Left cardiac atrium (tissue), 4 donors: ENCODE measurements at regions not wholly inside any gene's neighbourhood (a gene's known extent, or its start where the extent isn't known, plus 50 kb on each side); places are given as distances from the start of the nearest gene placed in this dataset.

Source experiments
- ATAC-seq, 2 donors: fragments of 200-7000 bp; cut with Tn5 transposase; one replicate each; pipeline ENCODE4 v1.9.1; 2020; ENCODE audit warnings: mild to moderate bottlenecking in 2 of 2, moderate library complexity in 2 of 2
- DNase-seq: peaks from one replicate; pipeline ENCODE4 v3.0.0-alpha.2; 2020
- intact Hi-C, 2 donors: fragments of 100-400 bp; cut with DNase I; formaldehyde crosslinking; loops; one replicate each; pipeline versions ENCODE4 v1.14.1 to v1.15.1; 2022 to 2023
- donor health status: DM: no; HTN: yes; CAD: no.
- donor health status: DM: no; HTN: yes; CAD: no; lungs with severe emphysema.
- donor health status: DM: yes; HTN: yes; CAD: no.
- donor health status: Dilated cardiomyopathy.

- DNase-seq, result peak; percentile 40
- intact Hi-C loops, result no loop called here
- ATAC-seq, result peak; percentile 67 to 77
Measured at GRCh38 chr4:11904846-11905739, 476.4 kb upstream of the HS3ST1 start.

- intact Hi-C loops, result no loop called here
- DNase-seq, result peak; percentile 76
- peak; percentile 93 to 97 for ATAC-seq
Measured at GRCh38 chr4:11904117-11904535, 475.4 kb upstream of the HS3ST1 start.

- DNase-seq (no peak), ATAC-seq (no peak)
- intact Hi-C loops, result no loop called here
Measured at GRCh38 chr4:11901089-11901488, 472.4 kb upstream of the HS3ST1 start.

- intact Hi-C loops, result no loop called here
- DNase-seq (no peak), ATAC-seq (no peak)
Measured at GRCh38 chr4:11900359-11900758, 471.7 kb upstream of the HS3ST1 start.

GRCh38 chr4:11898796-11899195 is 470.1 kb upstream of the HS3ST1 start:
- intact Hi-C loops, result no loop called here
- no peak for ATAC-seq
- no peak for DNase-seq

GRCh38 chr4:11895766-11896165 is 467.1 kb upstream of the HS3ST1 start:
- DNase-seq (no peak), ATAC-seq (no peak)
- intact Hi-C loops, result no loop called here

GRCh38 chr4:11894977-11895376 is 466.3 kb upstream of the HS3ST1 start:
- ATAC-seq, result no peak
- intact Hi-C loops, result no loop called here
- no peak for DNase-seq

- ATAC-seq (no peak), DNase-seq (no peak)
- intact Hi-C loops, result no loop called here
Measured at GRCh38 chr4:11894221-11894620, 465.5 kb upstream of the HS3ST1 start.

- DNase-seq (no peak), ATAC-seq (no peak)
- intact Hi-C loops, result no loop called here
Measured at GRCh38 chr4:11889099-11889498, 460.4 kb upstream of the HS3ST1 start.

- DNase-seq, result no peak
- ATAC-seq, result no peak
- intact Hi-C loops, result no loop called here
Measured at GRCh38 chr4:11881947-11882346, 453.3 kb upstream of the HS3ST1 start.

- no peak for DNase-seq
- intact Hi-C loops, result no loop called here
- ATAC-seq, result no peak
Measured at GRCh38 chr4:11881364-11881763, 452.7 kb upstream of the HS3ST1 start.

- intact Hi-C loops, result no loop called here
- ATAC-seq (no peak), DNase-seq (no peak)
Measured at GRCh38 chr4:11878241-11878640, 449.5 kb upstream of the HS3ST1 start.

GRCh38 chr4:11876104-11876503 is 447.4 kb upstream of the HS3ST1 start:
- DNase-seq (no peak), ATAC-seq (no peak)
- intact Hi-C loops, result no loop called here

GRCh38 chr4:11869191-11869870 is 440.6 kb upstream of the HS3ST1 start:
- no peak for ATAC-seq
- intact Hi-C loops, result no loop called here
- DNase-seq, result no peak

- no peak for DNase-seq
- ATAC-seq, result no peak
- intact Hi-C loops, result no loop called here
Measured at GRCh38 chr4:11866391-11866790, 437.7 kb upstream of the HS3ST1 start.

- no peak for ATAC-seq
- no peak for DNase-seq
- intact Hi-C loops, result no loop called here
Measured at GRCh38 chr4:11860996-11861395, 432.3 kb upstream of the HS3ST1 start.

GRCh38 chr4:11857881-11858280 is 429.2 kb upstream of the HS3ST1 start:
- ATAC-seq (no peak), DNase-seq (no peak)
- intact Hi-C loops, result no loop called here

GRCh38 chr4:11847167-11847566 is 418.5 kb upstream of the HS3ST1 start:
- ATAC-seq, result peak; percentile 73 to 75
- intact Hi-C loops, result no loop called here
- DNase-seq, result no peak

GRCh38 chr4:11843927-11844326 is 415.2 kb upstream of the HS3ST1 start:
- no peak for DNase-seq
- intact Hi-C loops, result no loop called here
- peak; percentile 34 to 60 for ATAC-seq

GRCh38 chr4:11843340-11843739 is 414.6 kb upstream of the HS3ST1 start:
- intact Hi-C loops, result no loop called here
- no peak for DNase-seq
- no peak for ATAC-seq
